ENCODE measurements at regions not wholly inside any gene's neighbourhood (a gene's known extent, or its start where the extent isn't known, plus 50 kb on each side); places are given as distances from the start of the nearest gene placed in this dataset.

DNA sequence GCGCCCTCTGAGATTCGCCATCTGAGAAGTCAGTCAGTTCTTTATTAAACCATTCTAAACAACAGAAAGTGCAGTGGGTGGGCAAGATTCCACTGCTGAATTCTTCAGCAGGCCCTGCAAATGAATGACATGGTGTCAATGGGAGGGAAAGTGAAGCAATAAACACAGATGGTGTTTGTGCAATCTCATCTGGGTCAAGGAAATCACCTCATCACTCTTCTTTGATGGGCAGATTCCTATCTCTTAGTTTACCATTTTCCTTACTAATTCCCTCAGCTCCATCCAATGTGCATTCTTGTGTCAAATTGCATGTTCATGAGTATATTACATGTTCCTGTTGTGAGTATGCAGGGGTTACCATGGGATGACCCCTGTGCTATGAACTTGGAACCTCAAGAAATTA, 100.7 kb upstream of the CYP1B1 start:
- no peak for TF ChIP-seq ZNF121 (CRISPR knock-in tag; IDR thresholded peaks at IDR 0.05)
- TF ChIP-seq, protein P1, sequence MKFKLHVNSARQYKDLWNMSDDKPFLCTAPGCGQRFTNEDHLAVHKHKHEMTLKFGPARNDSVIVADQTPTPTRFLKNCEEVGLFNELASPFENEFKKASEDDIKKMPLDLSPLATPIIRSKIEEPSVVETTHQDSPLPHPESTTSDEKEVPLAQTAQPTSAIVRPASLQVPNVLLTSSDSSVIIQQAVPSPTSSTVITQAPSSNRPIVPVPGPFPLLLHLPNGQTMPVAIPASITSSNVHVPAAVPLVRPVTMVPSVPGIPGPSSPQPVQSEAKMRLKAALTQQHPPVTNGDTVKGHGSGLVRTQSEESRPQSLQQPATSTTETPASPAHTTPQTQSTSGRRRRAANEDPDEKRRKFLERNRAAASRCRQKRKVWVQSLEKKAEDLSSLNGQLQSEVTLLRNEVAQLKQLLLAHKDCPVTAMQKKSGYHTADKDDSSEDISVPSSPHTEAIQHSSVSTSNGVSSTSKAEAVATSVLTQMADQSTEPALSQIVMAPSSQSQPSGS (CRISPR knock-in tag; IDR thresholded peaks at IDR 0.05; ENCODE audit: borderline replicate concordance, low read depth): no peak
- TF ChIP-seq ZNF263 (CRISPR knock-in tag; IDR thresholded peaks at IDR 0.05; ENCODE audit: low read depth): no peak
- TF ChIP-seq, protein P2, sequence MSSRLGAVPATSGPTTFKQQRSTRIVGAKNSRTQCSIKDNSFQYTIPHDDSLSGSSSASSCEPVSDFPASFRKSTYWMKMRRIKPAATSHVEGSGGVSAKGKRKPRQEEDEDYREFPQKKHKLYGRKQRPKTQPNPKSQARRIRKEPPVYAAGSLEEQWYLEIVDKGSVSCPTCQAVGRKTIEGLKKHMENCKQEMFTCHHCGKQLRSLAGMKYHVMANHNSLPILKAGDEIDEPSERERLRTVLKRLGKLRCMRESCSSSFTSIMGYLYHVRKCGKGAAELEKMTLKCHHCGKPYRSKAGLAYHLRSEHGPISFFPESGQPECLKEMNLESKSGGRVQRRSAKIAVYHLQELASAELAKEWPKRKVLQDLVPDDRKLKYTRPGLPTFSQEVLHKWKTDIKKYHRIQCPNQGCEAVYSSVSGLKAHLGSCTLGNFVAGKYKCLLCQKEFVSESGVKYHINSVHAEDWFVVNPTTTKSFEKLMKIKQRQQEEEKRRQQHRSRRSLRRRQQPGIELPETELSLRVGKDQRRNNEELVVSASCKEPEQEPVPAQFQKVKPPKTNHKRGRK (CRISPR knock-in tag; IDR thresholded peaks at IDR 0.05; ENCODE audit: borderline replicate concordance): no peak
- no peak for TF ChIP-seq ZBTB21 (CRISPR knock-in tag; IDR thresholded peaks at IDR 0.05; ENCODE audit: borderline replicate concordance)
